HCT116 (cell line): ENCODE measurements at regions not wholly inside any gene's neighbourhood (a gene's known extent, or its start where the extent isn't known, plus 50 kb on each side); places are given as distances from the start of the nearest gene placed in this dataset.

ENCODE experiments used
- POLR2AphosphoS5 ChIP-seq: IDR thresholded peaks from 2 replicates; pipeline ENCODE4 v1.6.1; 2011; ENCODE audit warnings: mild to moderate bottlenecking, low read depth, low read length, moderate library complexity
- ZNF274 ChIP-seq: fragments of 200-500 bp; sonication (Bioruptor generic); IDR thresholded peaks from 2 replicates; pipeline ENCODE4 v1.6.1; 2014; ENCODE audit warnings: mild to moderate bottlenecking, low read depth, low read length, inconsistent platforms
- TF ChIP-seq, protein P1 (sequence below), 3 experiments: fragments of 200-600 bp in 1 of 3; sonication (generic) in 1 of 3; IDR thresholded peaks in 2 of 3; conservative IDR thresholded peaks in 1 of 3; 2 replicates each; pipeline ENCODE4 v1.5.1; 2012 to 2017; ENCODE audit warnings: low read depth in 2 of 3, low read length in 2 of 3, antibody characterized with exemption in 1 of 3, borderline replicate concordance in 1 of 3, control low read depth in 1 of 3, mild to moderate bottlenecking in 1 of 3, mixed read lengths in 1 of 3, mixed run types in 1 of 3, moderate library complexity in 1 of 3; ENCODE audit not compliant: insufficient read depth in 1 of 3

- TF ChIP-seq ZNF274 = no peak
- no peak for TF ChIP-seq POLR2AphosphoS5
- TF ChIP-seq, protein P1, sequence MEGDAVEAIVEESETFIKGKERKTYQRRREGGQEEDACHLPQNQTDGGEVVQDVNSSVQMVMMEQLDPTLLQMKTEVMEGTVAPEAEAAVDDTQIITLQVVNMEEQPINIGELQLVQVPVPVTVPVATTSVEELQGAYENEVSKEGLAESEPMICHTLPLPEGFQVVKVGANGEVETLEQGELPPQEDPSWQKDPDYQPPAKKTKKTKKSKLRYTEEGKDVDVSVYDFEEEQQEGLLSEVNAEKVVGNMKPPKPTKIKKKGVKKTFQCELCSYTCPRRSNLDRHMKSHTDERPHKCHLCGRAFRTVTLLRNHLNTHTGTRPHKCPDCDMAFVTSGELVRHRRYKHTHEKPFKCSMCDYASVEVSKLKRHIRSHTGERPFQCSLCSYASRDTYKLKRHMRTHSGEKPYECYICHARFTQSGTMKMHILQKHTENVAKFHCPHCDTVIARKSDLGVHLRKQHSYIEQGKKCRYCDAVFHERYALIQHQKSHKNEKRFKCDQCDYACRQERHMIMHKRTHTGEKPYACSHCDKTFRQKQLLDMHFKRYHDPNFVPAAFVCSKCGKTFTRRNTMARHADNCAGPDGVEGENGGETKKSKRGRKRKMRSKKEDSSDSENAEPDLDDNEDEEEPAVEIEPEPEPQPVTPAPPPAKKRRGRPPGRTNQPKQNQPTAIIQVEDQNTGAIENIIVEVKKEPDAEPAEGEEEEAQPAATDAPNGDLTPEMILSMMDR (IDR thresholded peaks at IDR 0.05 in 2 of 3, conservative IDR thresholded peaks at IDR 0.05 in 1 of 3; ENCODE audit: borderline replicate concordance in 1 of 3, insufficient read depth in 1 of 3, low read depth in 2 of 3, low read length in 2 of 3) = no peak
Measured at GRCh38 chr14:82180139-82180538, 646.5 kb upstream of the SEL1L start.
